ENCODE measurements at regions not wholly inside any gene's neighbourhood (a gene's known extent, or its start where the extent isn't known, plus 50 kb on each side); places are given as distances from the start of the nearest gene placed in this dataset.

DNA sequence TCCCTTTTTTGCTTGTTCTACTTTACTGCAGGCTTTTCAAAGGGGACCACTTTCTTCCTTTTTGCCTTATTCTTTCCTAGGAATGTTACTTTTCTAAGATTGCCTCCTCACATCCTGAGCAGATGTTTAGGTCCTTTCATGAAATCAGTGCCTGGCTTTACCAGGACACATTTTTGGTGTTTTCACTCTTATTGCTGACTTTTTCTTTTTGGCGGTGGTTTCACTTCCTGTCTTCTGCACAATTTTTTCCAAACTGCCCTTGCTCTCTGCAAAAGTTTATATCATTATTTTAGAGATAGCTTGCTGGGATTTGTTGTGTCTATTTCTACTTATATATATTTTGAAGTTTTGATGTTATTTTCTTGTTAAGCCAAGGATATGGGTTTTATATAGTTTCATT lies 332.2 kb upstream of the MTPN start:
- no peak for TF ChIP-seq EP300 (IDR thresholded peaks at IDR 0.05)
- TF ChIP-seq POLR2A (IDR thresholded peaks at IDR 0.05; ENCODE audit: low read depth) = no peak
- TF ChIP-seq, protein P1, sequence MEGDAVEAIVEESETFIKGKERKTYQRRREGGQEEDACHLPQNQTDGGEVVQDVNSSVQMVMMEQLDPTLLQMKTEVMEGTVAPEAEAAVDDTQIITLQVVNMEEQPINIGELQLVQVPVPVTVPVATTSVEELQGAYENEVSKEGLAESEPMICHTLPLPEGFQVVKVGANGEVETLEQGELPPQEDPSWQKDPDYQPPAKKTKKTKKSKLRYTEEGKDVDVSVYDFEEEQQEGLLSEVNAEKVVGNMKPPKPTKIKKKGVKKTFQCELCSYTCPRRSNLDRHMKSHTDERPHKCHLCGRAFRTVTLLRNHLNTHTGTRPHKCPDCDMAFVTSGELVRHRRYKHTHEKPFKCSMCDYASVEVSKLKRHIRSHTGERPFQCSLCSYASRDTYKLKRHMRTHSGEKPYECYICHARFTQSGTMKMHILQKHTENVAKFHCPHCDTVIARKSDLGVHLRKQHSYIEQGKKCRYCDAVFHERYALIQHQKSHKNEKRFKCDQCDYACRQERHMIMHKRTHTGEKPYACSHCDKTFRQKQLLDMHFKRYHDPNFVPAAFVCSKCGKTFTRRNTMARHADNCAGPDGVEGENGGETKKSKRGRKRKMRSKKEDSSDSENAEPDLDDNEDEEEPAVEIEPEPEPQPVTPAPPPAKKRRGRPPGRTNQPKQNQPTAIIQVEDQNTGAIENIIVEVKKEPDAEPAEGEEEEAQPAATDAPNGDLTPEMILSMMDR (IDR thresholded peaks at IDR 0.05) = no peak
